ENCODE measurements at regions not wholly inside any gene's neighbourhood (a gene's known extent, or its start where the extent isn't known, plus 50 kb on each side); places are given as distances from the start of the nearest gene placed in this dataset.

GRCh38 chr20:12566596-12566995, 442.2 kb upstream of the SPTLC3 start:
- TF ChIP-seq TAF1 (IDR thresholded peaks at IDR 0.05; ENCODE audit: low read depth, low read length) (no peak), EGR1 (IDR thresholded peaks at IDR 0.05; ENCODE audit: borderline replicate concordance, low read depth, low read length) (no peak), MAX (IDR thresholded peaks at IDR 0.05) (no peak), CHD2 (IDR thresholded peaks at IDR 0.05; ENCODE audit: low read length) (no peak), CREB1 (IDR thresholded peaks at IDR 0.05) (no peak), ATF2 (IDR thresholded peaks at IDR 0.05; ENCODE audit: low read length) (no peak), CHD7 (IDR thresholded peaks at IDR 0.05; ENCODE audit: insufficient replicate concordance, low read length) (no peak), SP1 (IDR thresholded peaks at IDR 0.05; ENCODE audit: low read depth, low read length) (no peak), BCL11A (IDR thresholded peaks at IDR 0.05; ENCODE audit: low read depth in 2 of 2, low read length in 2 of 2) (no peak), POLR2AphosphoS5 (IDR thresholded peaks at IDR 0.05; ENCODE audit: low read depth, low read length) (no peak), EZH2 (IDR thresholded peaks at IDR 0.05; ENCODE audit: low read depth, low read length, severe bottlenecking) (no peak), POLR2A (IDR thresholded peaks at IDR 0.05; ENCODE audit: control extremely low read depth in 1 of 2, low read depth in 2 of 2, low read length in 2 of 2) (no peak), TBP (IDR thresholded peaks at IDR 0.05; ENCODE audit: low read depth, low read length) (no peak)
- TF ChIP-seq, protein P1, sequence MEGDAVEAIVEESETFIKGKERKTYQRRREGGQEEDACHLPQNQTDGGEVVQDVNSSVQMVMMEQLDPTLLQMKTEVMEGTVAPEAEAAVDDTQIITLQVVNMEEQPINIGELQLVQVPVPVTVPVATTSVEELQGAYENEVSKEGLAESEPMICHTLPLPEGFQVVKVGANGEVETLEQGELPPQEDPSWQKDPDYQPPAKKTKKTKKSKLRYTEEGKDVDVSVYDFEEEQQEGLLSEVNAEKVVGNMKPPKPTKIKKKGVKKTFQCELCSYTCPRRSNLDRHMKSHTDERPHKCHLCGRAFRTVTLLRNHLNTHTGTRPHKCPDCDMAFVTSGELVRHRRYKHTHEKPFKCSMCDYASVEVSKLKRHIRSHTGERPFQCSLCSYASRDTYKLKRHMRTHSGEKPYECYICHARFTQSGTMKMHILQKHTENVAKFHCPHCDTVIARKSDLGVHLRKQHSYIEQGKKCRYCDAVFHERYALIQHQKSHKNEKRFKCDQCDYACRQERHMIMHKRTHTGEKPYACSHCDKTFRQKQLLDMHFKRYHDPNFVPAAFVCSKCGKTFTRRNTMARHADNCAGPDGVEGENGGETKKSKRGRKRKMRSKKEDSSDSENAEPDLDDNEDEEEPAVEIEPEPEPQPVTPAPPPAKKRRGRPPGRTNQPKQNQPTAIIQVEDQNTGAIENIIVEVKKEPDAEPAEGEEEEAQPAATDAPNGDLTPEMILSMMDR (IDR thresholded peaks at IDR 0.05; ENCODE audit: control extremely low read depth in 1 of 3, insufficient read depth in 1 of 3, low read depth in 1 of 3, low read length in 3 of 3), result no peak

Measured in H1 (cell line).